Right lobe of liver (tissue), 4 donors: ENCODE measurements at regions not wholly inside any gene's neighbourhood (a gene's known extent, or its start where the extent isn't known, plus 50 kb on each side); places are given as distances from the start of the nearest gene placed in this dataset.

Experiments used
- CTCF ChIP-seq, 4 donors: fragments of 200-600 bp in 3 of 4; fragments of 450-650 bp in 1 of 4; IDR thresholded peaks; one replicate each; pipeline versions ENCODE4 v1.5.1 to v1.8.0; 2016 to 2022; ENCODE audit warnings: antibody characterized with exemption in 4 of 4, mild to moderate bottlenecking in 2 of 4
- POLR2A ChIP-seq: fragments of 450-650 bp; IDR thresholded peaks from one replicate; pipeline ENCODE4 v1.6.1; 2017; ENCODE audit warnings: antibody characterized with exemption, mild to moderate bottlenecking
- donor health status: DM: no; HTN: no; CAD: no.
- donor health status: DM: no; HTN: no; CAD: no.
- donor health status: DM: no; HTN: yes; CAD: no.

- no peak for TF ChIP-seq POLR2A
- no peak for TF ChIP-seq CTCF (IDR thresholded peaks at IDR 0.05)
These were observed 137.1 kb downstream of the CAAP1 start for GRCh38 chr9:26755476-26755875.
